NCI-H2227 treated with DMSO at 0.1 percent for 48 hours (cell line): ENCODE measurements at regions not wholly inside any gene's neighbourhood (a gene's known extent, or its start where the extent isn't known, plus 50 kb on each side); places are given as distances from the start of the nearest gene placed in this dataset.

Experiments
- DNase-seq: peaks from one replicate; lab custom pipeline; 2025; lab: John Stamatoyannopoulos, UW

DNA sequence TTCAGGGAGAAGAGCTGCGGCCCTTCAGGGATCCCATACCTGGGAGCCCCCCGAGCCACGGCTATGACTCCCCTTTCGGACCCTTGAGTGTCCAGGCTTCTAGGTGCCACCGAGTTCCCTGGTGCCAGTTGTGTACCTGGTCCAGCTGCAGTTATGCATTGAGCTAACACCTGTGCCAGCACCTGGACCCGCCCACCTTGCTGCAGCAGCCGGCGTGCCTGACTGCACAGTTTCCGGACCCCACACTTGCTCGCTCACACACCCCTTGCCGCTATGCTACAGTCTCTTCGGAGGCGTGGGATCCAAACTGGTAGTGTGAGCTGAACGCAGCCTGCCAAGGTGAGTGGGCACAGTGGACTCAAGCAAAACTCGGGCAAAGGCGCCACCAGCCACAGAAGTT lies 284.5 kb upstream of the ROBO1 start:
- no peak for DNase-seq

- DNase-seq: no peak
These were observed 283.8 kb upstream of the ROBO1 start for GRCh38 chr3:80051602-80051962.

- DNase-seq: no peak
These were observed 283.2 kb upstream of the ROBO1 start for GRCh38 chr3:80050826-80051601.

- no peak for DNase-seq
These were observed 275.4 kb upstream of the ROBO1 start for GRCh38 chr3:80043226-80043625.

DNA sequence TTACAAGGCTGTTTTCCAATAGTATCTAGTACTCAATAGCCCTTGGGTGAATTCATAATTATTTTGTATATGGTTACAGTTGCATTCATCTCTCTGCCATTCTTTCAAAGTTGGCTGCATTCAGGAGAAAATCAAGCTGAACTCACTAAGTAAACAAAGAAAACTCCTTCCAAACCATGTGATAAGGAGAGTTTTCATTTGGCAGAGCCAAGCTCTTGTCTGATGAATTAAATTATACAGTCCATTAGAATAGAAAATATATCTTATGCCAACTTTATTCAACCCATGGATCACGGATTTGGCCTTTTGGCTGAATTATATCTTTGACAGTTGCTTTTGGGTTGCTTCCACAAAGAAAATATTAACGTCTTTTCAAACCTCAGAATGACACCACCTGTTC lies 272.3 kb upstream of the ROBO1 start:
- no peak for DNase-seq

DNA sequence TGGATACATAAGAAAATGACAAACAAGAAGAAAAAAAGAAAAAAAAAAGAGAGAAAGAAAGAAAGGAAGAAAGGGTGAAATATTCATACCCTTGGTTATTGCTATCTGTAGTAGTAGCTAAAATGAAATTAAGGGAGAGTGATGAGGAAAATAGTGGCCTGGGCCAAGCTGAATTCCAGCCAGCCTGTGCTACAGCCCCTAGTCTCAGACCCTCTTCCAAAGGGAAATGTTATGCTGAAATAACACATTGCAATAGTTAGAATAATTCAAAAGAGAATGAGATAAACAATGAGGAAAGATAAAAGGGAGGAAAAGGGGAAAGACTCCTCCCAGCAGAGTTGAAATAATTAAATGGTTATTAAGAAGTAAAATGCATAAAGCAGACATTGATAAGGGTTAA lies 268.4 kb upstream of the ROBO1 start:
- no peak for DNase-seq

DNA sequence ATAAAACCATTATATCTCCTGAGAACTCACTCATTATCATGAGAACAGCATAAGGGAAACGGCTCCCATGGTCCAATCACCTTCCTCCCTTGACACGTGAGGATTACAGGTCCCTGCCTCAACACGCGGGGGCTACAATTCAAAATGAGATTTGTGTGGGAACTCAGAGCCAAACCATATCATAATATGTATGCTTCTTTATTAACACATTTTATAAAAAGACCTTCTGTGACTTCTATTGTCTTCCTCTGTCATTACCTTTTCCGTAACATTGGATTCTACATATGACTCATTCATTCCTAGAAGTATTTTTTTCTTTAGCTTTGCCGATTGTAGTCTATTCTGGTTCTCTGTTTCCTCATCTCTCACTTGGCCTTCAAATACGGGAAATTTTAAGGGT lies 267.2 kb upstream of the ROBO1 start:
- no peak for DNase-seq

DNA sequence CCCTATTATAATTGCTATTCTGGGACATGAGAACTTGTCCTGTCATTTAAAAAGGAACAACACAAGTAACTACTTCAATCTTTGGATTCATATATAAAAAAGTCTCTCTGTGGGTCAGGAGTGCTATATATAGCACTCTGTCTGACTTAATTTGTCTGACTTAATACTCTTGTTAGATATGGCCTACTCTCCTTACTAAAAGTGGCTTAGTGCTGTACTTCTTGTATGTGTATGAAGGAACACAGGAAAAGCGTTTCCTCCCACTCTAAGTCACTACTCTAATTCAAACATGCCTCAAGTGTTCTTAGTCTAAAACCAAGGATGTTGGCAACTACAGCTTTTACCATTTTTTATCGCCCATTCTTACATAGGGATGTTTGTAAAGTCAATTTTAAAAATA lies 255.2 kb upstream of the ROBO1 start:
- DNase-seq: no peak

GRCh38 chr3:80018375-80018774 lies 250.6 kb upstream of the ROBO1 start:
- no peak for DNase-seq

DNA sequence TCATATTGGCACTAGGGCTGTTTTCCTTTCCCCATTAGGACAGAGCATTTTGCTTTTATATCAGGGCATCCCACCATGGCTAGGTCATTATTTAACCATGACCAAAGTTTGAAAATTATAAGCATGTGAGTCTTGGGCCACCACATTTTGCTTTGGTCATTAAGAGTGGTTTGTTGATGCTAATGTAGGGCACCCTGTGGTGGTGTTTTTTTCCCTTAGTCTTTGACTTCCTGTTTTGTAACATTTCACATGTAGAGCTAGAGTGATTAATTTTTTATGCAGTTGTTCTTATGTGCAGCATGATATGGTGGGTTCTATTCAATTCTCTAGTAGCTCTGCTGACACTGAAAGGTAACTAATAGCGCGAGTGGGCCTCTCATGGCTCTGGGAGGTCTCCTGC lies 249.6 kb upstream of the ROBO1 start:
- DNase-seq: no peak

- DNase-seq: no peak
These were observed 246.8 kb upstream of the ROBO1 start for GRCh38 chr3:80014576-80014975.

DNA sequence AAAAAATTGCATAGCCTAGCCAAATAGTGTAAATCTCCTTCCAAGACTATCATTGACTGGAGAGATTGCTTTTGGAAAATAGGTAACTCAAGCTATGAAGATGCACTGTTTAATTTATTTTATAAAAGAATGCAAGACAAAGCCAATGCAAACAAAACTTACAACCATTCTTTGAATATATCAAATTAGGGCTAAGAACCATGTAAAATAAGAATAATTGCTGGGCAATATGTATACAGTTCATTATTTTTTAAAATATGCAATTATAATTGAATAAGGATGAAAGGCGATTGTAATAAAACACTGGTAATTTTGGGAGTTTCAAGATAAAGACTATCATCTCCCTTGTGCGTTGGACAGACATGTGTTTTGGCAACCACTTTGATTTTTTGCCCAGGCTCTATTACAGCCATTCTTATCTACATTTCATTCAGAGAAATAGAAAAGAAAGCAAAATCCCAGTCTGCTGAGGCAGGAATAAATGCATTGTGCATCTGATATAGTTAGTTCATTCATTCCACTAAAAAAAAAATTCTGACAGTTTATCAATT lies 242.3 kb upstream of the ROBO1 start:
- no peak for DNase-seq

DNA sequence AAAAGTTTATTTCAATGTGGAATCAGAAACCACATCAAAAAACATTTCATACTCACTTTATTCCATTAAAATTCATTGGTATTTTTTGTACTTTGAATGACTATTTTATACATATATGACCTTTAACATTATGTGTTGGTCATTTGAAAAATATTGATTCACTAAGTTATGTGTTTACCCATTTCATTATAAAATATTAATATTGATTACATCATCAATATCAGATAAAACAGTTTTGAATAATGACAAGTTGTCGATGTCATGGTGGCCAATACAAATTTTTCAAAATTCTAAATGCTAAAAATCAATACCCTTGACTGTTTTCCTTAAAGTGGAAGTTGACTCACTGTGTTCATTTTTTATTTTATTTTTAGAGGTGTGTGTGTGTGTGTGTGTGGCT lies 239.7 kb upstream of the ROBO1 start:
- no peak for DNase-seq

GRCh38 chr3:80006315-80006714 lies 238.5 kb upstream of the ROBO1 start:
- no peak for DNase-seq

- DNase-seq: no peak
These were observed 232.2 kb upstream of the ROBO1 start for GRCh38 chr3:80000022-80000421.

- DNase-seq: no peak
These were observed 226.6 kb upstream of the ROBO1 start for GRCh38 chr3:79994397-79994796.

GRCh38 chr3:79986338-79986737 lies 218.5 kb upstream of the ROBO1 start:
- peak; percentile 23 for DNase-seq

GRCh38 chr3:79985816-79986215 lies 218.0 kb upstream of the ROBO1 start:
- DNase-seq: peak; percentile 23

DNA sequence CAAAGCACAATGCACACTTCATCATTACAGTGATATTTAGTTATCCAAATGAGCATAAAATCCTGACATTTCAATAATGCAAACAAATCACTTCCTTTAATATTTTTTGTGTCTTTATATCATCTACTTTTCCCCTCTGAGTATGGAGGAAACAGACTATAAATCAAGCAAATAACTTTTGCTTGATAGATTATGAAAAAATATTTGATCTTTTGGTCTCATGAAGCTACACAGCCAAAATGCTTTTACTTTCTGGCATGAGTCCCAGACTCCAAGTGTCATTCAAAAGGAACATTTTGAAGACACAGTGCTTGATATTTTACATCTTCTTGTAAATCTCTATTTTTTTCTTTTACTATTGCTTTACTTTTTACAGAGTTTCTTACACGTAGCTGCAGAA lies 215.3 kb upstream of the ROBO1 start:
- DNase-seq: peak; percentile 7

- DNase-seq: no peak
These were observed 212.2 kb upstream of the ROBO1 start for GRCh38 chr3:79979990-79980389.

- DNase-seq: no peak
These were observed 208.7 kb upstream of the ROBO1 start for GRCh38 chr3:79976466-79976865.

- DNase-seq: no peak
These were observed 206.3 kb upstream of the ROBO1 start for GRCh38 chr3:79973917-79974595.

DNA sequence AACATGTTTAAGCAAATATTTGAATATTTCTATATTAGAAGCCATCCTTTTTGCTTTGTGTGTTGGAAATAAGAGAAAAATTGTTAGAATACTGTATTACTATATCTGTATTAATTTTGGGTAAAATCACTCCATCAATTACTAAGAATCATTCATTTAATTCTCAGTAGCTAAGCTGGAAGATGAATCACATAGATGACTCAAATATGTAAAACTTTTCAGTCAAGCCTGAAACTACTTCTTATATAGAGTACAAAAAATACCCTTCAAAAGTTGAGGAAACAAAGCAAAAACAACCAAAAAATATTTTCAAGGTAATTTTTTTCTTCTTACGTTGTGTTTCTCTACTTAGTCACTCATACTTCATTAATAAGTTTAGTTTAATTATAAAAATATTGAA lies 205.7 kb upstream of the ROBO1 start:
- DNase-seq: no peak

- no peak for DNase-seq
These were observed 200.6 kb upstream of the ROBO1 start for GRCh38 chr3:79968418-79968817.
